Coronary artery (tissue), 2 donors: ENCODE measurements at regions not wholly inside any gene's neighbourhood (a gene's known extent, or its start where the extent isn't known, plus 50 kb on each side); places are given as distances from the start of the nearest gene placed in this dataset.
"Not testable (repeated sequence)": the region's sequence is repeated elsewhere in the genome, so short reads cannot be mapped to it uniquely, and the experiment has no call there.

Source experiments
- DNase-seq: peaks from one replicate; pipeline ENCODE4 v3.0.0-alpha.2; 2017; ENCODE audit warnings: low spot score
- H3K27ac ChIP-seq, 2 donors: fragments of 200-600 bp; sonication (generic); one replicate each; pipeline ENCODE4 v1.5.1; 2016 to 2019
- H3K4me3 ChIP-seq: fragments of 200-600 bp; sonication (generic); 2 replicates; pipeline ENCODE4 v1.5.1; 2016; ENCODE audit warnings: mild to moderate bottlenecking, moderate library complexity
- CTCF ChIP-seq: fragments of 200-600 bp; sonication (generic); IDR thresholded peaks from one replicate; pipeline ENCODE4 v1.5.1; 2019; ENCODE audit warnings: antibody characterized with exemption

GRCh38 chr7:32761451-32762205 lies 129.9 kb downstream of the KBTBD2 start:
- TF ChIP-seq CTCF = no peak
- no peak for DNase-seq
- H3K27ac ChIP-seq = no peak overlapping the region
- H3K4me3 ChIP-seq = peak overlapping the region; percentile 30

- H3K27ac ChIP-seq, H3K4me3 ChIP-seq, DNase-seq: not testable (repeated sequence)
Observed at GRCh38 chr7:32760755-32761154, 130.8 kb downstream of the KBTBD2 start.

GRCh38 chr7:32759859-32760258 lies 131.7 kb downstream of the KBTBD2 start:
- not testable (repeated sequence) for DNase-seq, H3K27ac ChIP-seq, H3K4me3 ChIP-seq

GRCh38 chr7:32753872-32754271 lies 137.7 kb downstream of the KBTBD2 start:
- not testable (repeated sequence) for H3K27ac ChIP-seq, DNase-seq, H3K4me3 ChIP-seq

- H3K27ac ChIP-seq, DNase-seq, H3K4me3 ChIP-seq: not testable (repeated sequence)
Observed at GRCh38 chr7:32748337-32748736, 143.2 kb downstream of the KBTBD2 start.

GRCh38 chr7:32747443-32748148 lies 144.0 kb downstream of the KBTBD2 start:
- not testable (repeated sequence) for H3K27ac ChIP-seq, DNase-seq, H3K4me3 ChIP-seq

- not testable (repeated sequence) for DNase-seq, H3K4me3 ChIP-seq, H3K27ac ChIP-seq
Observed at GRCh38 chr7:32741853-32742476, 149.6 kb downstream of the KBTBD2 start.

GRCh38 chr7:32739749-32740148 lies 151.8 kb downstream of the KBTBD2 start:
- H3K27ac ChIP-seq, DNase-seq: not testable (repeated sequence)

GRCh38 chr7:32738390-32738789 lies 153.2 kb downstream of the KBTBD2 start:
- DNase-seq, H3K27ac ChIP-seq, H3K4me3 ChIP-seq: not testable (repeated sequence)

More at GRCh38 chr7:32739749-32740148, 151.8 kb downstream of the KBTBD2 start:
- not testable (repeated sequence) for H3K4me3 ChIP-seq

GRCh38 chr7:32732767-32733166 lies 158.8 kb downstream of the KBTBD2 start:
- H3K4me3 ChIP-seq, DNase-seq, H3K27ac ChIP-seq: not testable (repeated sequence)

- peak overlapping the region; percentile 98 for H3K4me3 ChIP-seq
- not testable (repeated sequence) for H3K27ac ChIP-seq, DNase-seq
Observed at GRCh38 chr7:32729335-32729675, 162.3 kb downstream of the KBTBD2 start.

GRCh38 chr7:32728412-32729334 lies 162.9 kb downstream of the KBTBD2 start:
- peak overlapping the region; percentile 83 to 98 for H3K27ac ChIP-seq
- DNase-seq = peak; percentile 78
- H3K4me3 ChIP-seq = peak overlapping the region; percentile 98

GRCh38 chr7:32727483-32728411 lies 163.8 kb downstream of the KBTBD2 start:
- peak overlapping the region; percentile 83 to 98 for H3K27ac ChIP-seq
- DNase-seq = peak; percentile 69
- H3K4me3 ChIP-seq = peak overlapping the region; percentile 98

- H3K4me3 ChIP-seq, DNase-seq, H3K27ac ChIP-seq: not testable (repeated sequence)
Observed at GRCh38 chr7:32722837-32723236, 168.7 kb downstream of the KBTBD2 start.
